H9 (cell line): ENCODE measurements at regions not wholly inside any gene's neighbourhood (a gene's known extent, or its start where the extent isn't known, plus 50 kb on each side); places are given as distances from the start of the nearest gene placed in this dataset.

Experiments used
- DNase-seq: peaks from one replicate; pipeline ENCODE4 v3.0.0-alpha.2; 2017
- H2AFZ ChIP-seq: one replicate; pipeline ENCODE4 v1.6.1; 2013; ENCODE audit warnings: mild to moderate bottlenecking, low read length, control low read depth, moderate library complexity
- H2AK5ac ChIP-seq: 2 replicates; pipeline ENCODE4 v1.6.1; 2013; ENCODE audit warnings: low read length, control low read depth, mixed read lengths; ENCODE audit not compliant: insufficient read length
- H2BK120ac ChIP-seq: one replicate; pipeline ENCODE4 v1.6.1; 2013; ENCODE audit warnings: low read depth, mild to moderate bottlenecking, low read length, control low read depth, inconsistent platforms; ENCODE audit not compliant: poor library complexity, severe bottlenecking
- H2BK12ac ChIP-seq: 2 replicates; pipeline ENCODE4 v1.6.1; 2013; ENCODE audit warnings: low read length, control low read depth, mixed read lengths, low read depth; ENCODE audit not compliant: insufficient read length
- H2BK15ac ChIP-seq: 2 replicates; pipeline ENCODE4 v1.6.1; 2013; ENCODE audit warnings: low read depth, low read length, control low read depth
- H2BK20ac ChIP-seq: one replicate; pipeline ENCODE4 v1.6.1; 2013; ENCODE audit warnings: low read depth, mild to moderate bottlenecking, low read length, control low read depth, inconsistent platforms; ENCODE audit not compliant: poor library complexity, severe bottlenecking
- H2BK5ac ChIP-seq: 2 replicates; pipeline ENCODE4 v1.6.1; 2013; ENCODE audit warnings: low read length, control low read depth, mixed read lengths; ENCODE audit not compliant: insufficient read length
- H3K14ac ChIP-seq: 2 replicates; pipeline ENCODE4 v1.6.1; 2013; ENCODE audit warnings: low read length, control low read depth; ENCODE audit not compliant: insufficient read depth
- H3K18ac ChIP-seq: 2 replicates; pipeline ENCODE4 v1.6.1; 2013; ENCODE audit warnings: low read depth, mild to moderate bottlenecking, mixed read lengths, low read length, control low read depth; ENCODE audit not compliant: insufficient read length
- H3K23ac ChIP-seq: 2 replicates; pipeline ENCODE4 v1.6.1; 2013; ENCODE audit warnings: low read length, control low read depth, mixed read lengths, low read depth; ENCODE audit not compliant: insufficient read length
- H3K23me2 ChIP-seq: 2 replicates; pipeline ENCODE4 v1.6.1; 2013; ENCODE audit warnings: low read depth, mild to moderate bottlenecking, mixed read lengths, low read length, control low read depth; ENCODE audit not compliant: insufficient read length, poor library complexity, severe bottlenecking
- H3K27ac ChIP-seq: 2 replicates; pipeline ENCODE4 v1.5.1; 2013; ENCODE audit warnings: low read length, control low read depth, mixed read lengths, low read depth; ENCODE audit not compliant: insufficient read length
- H3K27me3 ChIP-seq: 2 replicates; pipeline ENCODE4 v1.6.1; 2013; ENCODE audit warnings: low read length, control low read depth, inconsistent platforms; ENCODE audit not compliant: insufficient read depth
- H3K4ac ChIP-seq: 2 replicates; pipeline ENCODE4 v1.6.1; 2013; ENCODE audit warnings: low read depth, mild to moderate bottlenecking, control low read depth, inconsistent platforms, low read length, moderate library complexity
- H3K4me1 ChIP-seq: 2 replicates; pipeline ENCODE4 v1.6.1; 2013; ENCODE audit warnings: low read length, control low read depth, inconsistent platforms; ENCODE audit not compliant: insufficient read depth
- H3K4me2 ChIP-seq: 2 replicates; pipeline ENCODE4 v1.6.1; 2013; ENCODE audit warnings: low read length, control low read depth, mixed read lengths; ENCODE audit not compliant: insufficient read length, insufficient read depth
- H3K56ac ChIP-seq: 2 replicates; pipeline ENCODE4 v1.6.1; 2013; ENCODE audit warnings: low read depth, mild to moderate bottlenecking, mixed read lengths, low read length, control low read depth; ENCODE audit not compliant: insufficient read length
- H3K79me1 ChIP-seq: 2 replicates; pipeline ENCODE4 v1.6.1; 2013; ENCODE audit warnings: low read depth, mild to moderate bottlenecking, moderate library complexity, low read length, control low read depth, inconsistent platforms; ENCODE audit not compliant: insufficient read depth, poor library complexity, severe bottlenecking
- H3K79me2 ChIP-seq: 2 replicates; pipeline ENCODE4 v1.6.1; 2013; ENCODE audit warnings: low read length, control low read depth, inconsistent platforms; ENCODE audit not compliant: insufficient read depth
- H3K9ac ChIP-seq: 2 replicates; pipeline ENCODE4 v1.6.1; 2013; ENCODE audit warnings: low read length, control low read depth, mixed read lengths; ENCODE audit not compliant: insufficient read length; ENCODE audit errors: extremely low read depth
- H3K9me3 ChIP-seq: one replicate; pipeline ENCODE4 v1.6.1; 2013; ENCODE audit warnings: low read depth, low read length, inconsistent platforms; ENCODE audit not compliant: control insufficient read depth
- H3T11ph ChIP-seq: one replicate; pipeline ENCODE4 v1.6.1; 2013; ENCODE audit warnings: mild to moderate bottlenecking, low read length, control low read depth, inconsistent platforms
- H4K20me1 ChIP-seq: one replicate; pipeline ENCODE4 v1.6.1; 2013; ENCODE audit not compliant: control insufficient read depth, insufficient read length, insufficient read depth
- H4K5ac ChIP-seq: 2 replicates; pipeline ENCODE4 v1.6.1; 2013; ENCODE audit warnings: low read depth, mild to moderate bottlenecking, mixed read lengths, low read length, control low read depth; ENCODE audit not compliant: insufficient read length
- H4K8ac ChIP-seq: replicated peaks from 2 replicates; pipeline ENCODE4 v1.6.1; 2013; ENCODE audit warnings: low read length, control low read depth, mixed read lengths, low read depth; ENCODE audit not compliant: insufficient read length
- H4K91ac ChIP-seq: 2 replicates; pipeline ENCODE4 v1.6.1; 2013; ENCODE audit warnings: low read depth, mild to moderate bottlenecking, moderate library complexity, mixed read lengths, low read length, control low read depth; ENCODE audit not compliant: insufficient read length
- H3K27ac Mint-ChIP-seq, 3 experiments: 2 replicates in 2 of 3; 3 replicates in 1 of 3; pipeline ENCODE4 v1.8.0; 2020 to 2021; ENCODE audit warnings: mixed read lengths in 3 of 3, mild to moderate bottlenecking in 1 of 3, moderate library complexity in 1 of 3
- H3K27me3 Mint-ChIP-seq: 2 replicates; pipeline ENCODE4 v1.8.0; 2021; ENCODE audit warnings: low read depth, mild to moderate bottlenecking, moderate library complexity, mixed read lengths
- H3K36me3 Mint-ChIP-seq, 3 experiments: 2 replicates in 2 of 3; 3 replicates in 1 of 3; pipeline ENCODE4 v1.8.0; 2020 to 2021; ENCODE audit warnings: low read depth in 3 of 3, mixed read lengths in 3 of 3; ENCODE audit not compliant: insufficient read depth in 1 of 3
- H3K4me1 Mint-ChIP-seq, 2 experiments: 2 replicates each; pipeline ENCODE4 v1.8.0; 2020; ENCODE audit warnings: mixed read lengths in 2 of 2
- H3K4me3 Mint-ChIP-seq, 2 experiments: 2 replicates in 1 of 2; 3 replicates in 1 of 2; pipeline ENCODE4 v1.8.0; 2020 to 2021; ENCODE audit warnings: mild to moderate bottlenecking in 2 of 2, mixed read lengths in 2 of 2, moderate library complexity in 1 of 2
- H3K9me3 Mint-ChIP-seq, 2 experiments: 2 replicates in 1 of 2; 3 replicates in 1 of 2; pipeline ENCODE4 v1.8.0; 2020; ENCODE audit warnings: mild to moderate bottlenecking in 2 of 2, mixed read lengths in 2 of 2, moderate library complexity in 1 of 2
- CTCF ChIP-seq: fragments of 200-600 bp; sonication (generic); conservative IDR thresholded peaks from 3 replicates; pipeline ENCODE4 v1.8.0; 2021; ENCODE audit warnings: antibody characterized with exemption, mild to moderate bottlenecking
- WGBS: extraction: QIAGEN DNeasy Blood & Tissue Kit; methylation state at CpG from one replicate; pipeline ENCODE4 v1.1.7; 2013; ENCODE audit warnings: missing lambda C conversion rate, low lambda C conversion rate, mixed read lengths; ENCODE audit not compliant: insufficient read length; ENCODE audit errors: extremely low coverage; 5-methylcytosine and 5-hydroxymethylcytosine counted together

- no peak for TF ChIP-seq CTCF
- Histone ChIP-seq H4K8ac (no peak overlapping the region), H3K23me2 (no peaks in the 10 kb centered on the region), H3K27me3 (no peaks in the 10 kb centered on the region), H3K9me3 (no peaks in the 10 kb centered on the region), H2AK5ac (no peak overlapping the region), H4K91ac (no peak overlapping the region), H4K20me1 (no peaks in the 10 kb centered on the region), H3K4me1 (no peaks in the 10 kb centered on the region), H3T11ph (no peak overlapping the region), H3K79me1 (no peaks in the 10 kb centered on the region), H2BK20ac (no peak overlapping the region), H3K9ac (no peak overlapping the region), H3K79me2 (no peaks in the 10 kb centered on the region), H2AFZ (no peak overlapping the region), H3K23ac (no peak overlapping the region), H2BK12ac (no peak overlapping the region), H2BK120ac (no peak overlapping the region), H3K27ac (no peak overlapping the region), H2BK15ac (no peak overlapping the region), H4K5ac (no peak overlapping the region), H3K4ac (no peak overlapping the region), H3K18ac (no peak overlapping the region), H3K56ac (no peak overlapping the region), H3K14ac (no peak overlapping the region), H3K4me2 (no peak overlapping the region), H2BK5ac (no peak overlapping the region)
- Mint-ChIP-seq H3K9me3 (peaks cover 0 to 2% of the 10 kb centered on the region in 2 experiments; a peak in 2 of 5 replicates), H3K4me3 (no peak overlapping the region), H3K36me3 (no peaks in the 10 kb centered on the region), H3K27ac (no peak overlapping the region; a peak in 1 of 7 replicates), H3K27me3 (no peaks in the 10 kb centered on the region), H3K4me1 (peaks cover 4 to 8% of the 10 kb centered on the region in 2 experiments)
- 100% methylated on average over 1 of the region's 1 CpG for WGBS
- no peak for DNase-seq
Measured at GRCh38 chr2:215693999-215694580, 258.2 kb upstream of the FN1 start.
